ENCODE measurements at regions not wholly inside any gene's neighbourhood (a gene's known extent, or its start where the extent isn't known, plus 50 kb on each side); places are given as distances from the start of the nearest gene placed in this dataset.

GRCh38 chr16:6634151-6634550 is 698.5 kb upstream of the RBFOX1 start:
- H3K4me1 ChIP-seq, result no peaks in the 10 kb centered on the region
- no peak for TF ChIP-seq POLR2A (IDR thresholded peaks at IDR 0.05)
- no peak for TF ChIP-seq CTCF (IDR thresholded peaks at IDR 0.05)
- intact Hi-C loops (cut with DNase I), result no loop called here
- no peaks in the 10 kb centered on the region for H3K36me3 ChIP-seq (replicated peaks in 1 of 2; ENCODE audit: insufficient read depth in 1 of 2, low read depth in 2 of 2)
- no peak overlapping the region for H3K4me3 ChIP-seq
- H3K27me3 ChIP-seq, result no peaks in the 10 kb centered on the region
- H3K27ac ChIP-seq, result no peak overlapping the region
- DNase-seq, result peak in 2 of 4 donors; percentile 6 to 14
- ATAC-seq, result no peak
- H3K9me3 ChIP-seq, result no peaks in the 10 kb centered on the region
- 25 to 36% methylated on average over 3 of the region's 3 CpGs for WGBS, 2 donors

GRCh38 chr16:6633456-6633855 is 699.2 kb upstream of the RBFOX1 start:
- no peak overlapping the region for H3K4me3 ChIP-seq
- H3K27ac ChIP-seq, result no peak overlapping the region
- WGBS, 2 donors, result 45% methylated on average over 4 to 5 of the region's 5 CpGs
- no peaks in the 10 kb centered on the region for H3K27me3 ChIP-seq
- intact Hi-C loops (cut with DNase I), result no loop called here
- no peaks in the 10 kb centered on the region for H3K36me3 ChIP-seq (replicated peaks in 1 of 2; ENCODE audit: insufficient read depth in 1 of 2, low read depth in 2 of 2)
- ATAC-seq (no peak), DNase-seq (peak in 2 of 4 donors; percentile 3 to 10)
- H3K4me1 ChIP-seq, result no peaks in the 10 kb centered on the region
- no peak for TF ChIP-seq POLR2A (IDR thresholded peaks at IDR 0.05)
- TF ChIP-seq CTCF (IDR thresholded peaks at IDR 0.05), result no peak
- H3K9me3 ChIP-seq, result no peaks in the 10 kb centered on the region

GRCh38 chr16:6629110-6629509 is 703.5 kb upstream of the RBFOX1 start:
- no peaks in the 10 kb centered on the region for H3K36me3 ChIP-seq (replicated peaks in 1 of 2; ENCODE audit: insufficient read depth in 1 of 2, low read depth in 2 of 2)
- 52 to 55% methylated on average over 5 of the region's 5 CpGs for WGBS, 2 donors
- TF ChIP-seq CTCF (IDR thresholded peaks at IDR 0.05), result no peak
- no peak for TF ChIP-seq POLR2A (IDR thresholded peaks at IDR 0.05)
- H3K27ac ChIP-seq, result no peak overlapping the region
- ATAC-seq (no peak), DNase-seq (no peak)
- H3K4me3 ChIP-seq, result no peak overlapping the region
- H3K27me3 ChIP-seq, result peaks cover 0 to 4% of the 10 kb centered on the region in 2 donors
- no peaks in the 10 kb centered on the region for H3K4me1 ChIP-seq
- no peaks in the 10 kb centered on the region for H3K9me3 ChIP-seq
- intact Hi-C loops (cut with DNase I), result no loop called here

GRCh38 chr16:6625606-6626005 is 707.0 kb upstream of the RBFOX1 start:
- no peaks in the 10 kb centered on the region for H3K36me3 ChIP-seq (replicated peaks in 1 of 2; ENCODE audit: insufficient read depth in 1 of 2, low read depth in 2 of 2)
- no peak overlapping the region for H3K4me3 ChIP-seq
- DNase-seq, result no peak
- no peaks in the 10 kb centered on the region for H3K9me3 ChIP-seq
- no peak overlapping the region for H3K27ac ChIP-seq
- no peak for ATAC-seq
- H3K27me3 ChIP-seq, result peaks cover 0 to 4% of the 10 kb centered on the region in 2 donors
- intact Hi-C loops (cut with DNase I), result no loop called here
- no peak for TF ChIP-seq CTCF (IDR thresholded peaks at IDR 0.05)
- TF ChIP-seq POLR2A (IDR thresholded peaks at IDR 0.05), result no peak
- 58 to 96% methylated on average over 3 of the region's 3 CpGs for WGBS, 2 donors
- H3K4me1 ChIP-seq, result no peaks in the 10 kb centered on the region

- Histone ChIP-seq H3K9me3 (no peaks in the 10 kb centered on the region), H3K27me3 (no peaks in the 10 kb centered on the region), H3K4me1 (no peaks in the 10 kb centered on the region), H3K27ac (no peak overlapping the region), H3K36me3 (replicated peaks in 1 of 2; ENCODE audit: insufficient read depth in 1 of 2, low read depth in 2 of 2) (no peaks in the 10 kb centered on the region), H3K4me3 (no peak overlapping the region)
- ATAC-seq, result no peak
- DNase-seq, result no peak
- 51 to 57% methylated on average over 5 of the region's 5 CpGs for WGBS, 2 donors
- intact Hi-C loops (cut with DNase I), result no loop called here
- no peak for TF ChIP-seq CTCF (IDR thresholded peaks at IDR 0.05)
- TF ChIP-seq POLR2A (IDR thresholded peaks at IDR 0.05), result no peak
Observed at GRCh38 chr16:6618874-6619273, 713.8 kb upstream of the RBFOX1 start.
